Fibroblast of the aortic adventitia (primary cell): ENCODE measurements at regions not wholly inside any gene's neighbourhood (a gene's known extent, or its start where the extent isn't known, plus 50 kb on each side); places are given as distances from the start of the nearest gene placed in this dataset.
"Not testable (repeated sequence)": the region's sequence is repeated elsewhere in the genome, so short reads cannot be mapped to it uniquely, and the experiment has no call there.

Experiments used
- DNase-seq: peaks from one replicate; pipeline ENCODE4 v3.0.0-alpha.2; 2010; ENCODE audit warnings: low read depth
- H3K4me3 ChIP-seq: 2 replicates; pipeline ENCODE4 v1.5.1; 2011; ENCODE audit warnings: low read depth, mild to moderate bottlenecking, control low read depth, low read length, moderate library complexity
- TF ChIP-seq, protein P1 (sequence below): IDR thresholded peaks from 2 replicates; pipeline ENCODE4 v1.5.1; 2011; ENCODE audit warnings: mild to moderate bottlenecking, low read length, control low read depth, inconsistent platforms; ENCODE audit not compliant: insufficient read depth

DNA sequence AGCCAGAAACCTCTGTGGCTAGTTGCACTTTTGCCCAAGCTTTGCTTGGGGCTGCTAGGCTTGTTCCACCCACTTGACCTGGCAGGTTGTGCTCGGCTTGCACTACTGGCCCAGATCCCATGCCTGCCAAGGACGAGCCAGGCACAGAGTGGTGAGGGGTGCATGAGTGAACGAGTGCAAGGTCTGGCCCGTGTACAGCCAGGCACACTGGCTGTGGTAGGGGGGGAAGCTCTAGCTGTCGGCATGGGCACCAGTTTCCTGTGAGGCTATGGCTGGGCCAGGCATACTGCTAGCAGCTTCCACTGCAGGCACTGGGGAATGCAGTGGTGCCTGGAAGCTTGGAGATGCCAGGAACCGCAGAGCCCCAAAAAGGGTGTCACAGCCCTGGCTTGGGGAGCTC lies 210.4 kb downstream of the AKAIN1 start:
- TF ChIP-seq, protein P1, sequence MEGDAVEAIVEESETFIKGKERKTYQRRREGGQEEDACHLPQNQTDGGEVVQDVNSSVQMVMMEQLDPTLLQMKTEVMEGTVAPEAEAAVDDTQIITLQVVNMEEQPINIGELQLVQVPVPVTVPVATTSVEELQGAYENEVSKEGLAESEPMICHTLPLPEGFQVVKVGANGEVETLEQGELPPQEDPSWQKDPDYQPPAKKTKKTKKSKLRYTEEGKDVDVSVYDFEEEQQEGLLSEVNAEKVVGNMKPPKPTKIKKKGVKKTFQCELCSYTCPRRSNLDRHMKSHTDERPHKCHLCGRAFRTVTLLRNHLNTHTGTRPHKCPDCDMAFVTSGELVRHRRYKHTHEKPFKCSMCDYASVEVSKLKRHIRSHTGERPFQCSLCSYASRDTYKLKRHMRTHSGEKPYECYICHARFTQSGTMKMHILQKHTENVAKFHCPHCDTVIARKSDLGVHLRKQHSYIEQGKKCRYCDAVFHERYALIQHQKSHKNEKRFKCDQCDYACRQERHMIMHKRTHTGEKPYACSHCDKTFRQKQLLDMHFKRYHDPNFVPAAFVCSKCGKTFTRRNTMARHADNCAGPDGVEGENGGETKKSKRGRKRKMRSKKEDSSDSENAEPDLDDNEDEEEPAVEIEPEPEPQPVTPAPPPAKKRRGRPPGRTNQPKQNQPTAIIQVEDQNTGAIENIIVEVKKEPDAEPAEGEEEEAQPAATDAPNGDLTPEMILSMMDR, result no peak
- DNase-seq, result no peak
- H3K4me3 ChIP-seq, result no peak overlapping the region

DNA sequence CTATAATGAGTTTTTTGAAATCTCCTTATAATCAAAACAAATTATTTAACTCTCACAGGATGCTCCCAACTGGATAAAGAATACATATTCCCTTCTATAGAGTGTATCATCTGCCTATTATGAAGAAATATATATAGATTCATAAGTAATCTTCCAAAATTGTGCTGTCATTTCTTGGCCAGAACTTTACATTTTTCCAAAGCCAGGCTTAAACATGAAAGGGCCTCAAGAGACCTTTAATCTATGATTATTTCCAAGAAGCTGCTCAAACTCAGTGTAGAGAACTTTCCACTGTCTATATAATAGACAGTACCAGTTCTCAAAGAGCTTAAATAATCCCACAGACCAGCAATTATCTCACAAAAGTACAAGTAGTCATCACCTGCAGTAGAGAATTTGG lies 211.0 kb downstream of the AKAIN1 start:
- DNase-seq, result no peak
- TF ChIP-seq, protein P1, result no peak
- no peak overlapping the region for H3K4me3 ChIP-seq

DNA sequence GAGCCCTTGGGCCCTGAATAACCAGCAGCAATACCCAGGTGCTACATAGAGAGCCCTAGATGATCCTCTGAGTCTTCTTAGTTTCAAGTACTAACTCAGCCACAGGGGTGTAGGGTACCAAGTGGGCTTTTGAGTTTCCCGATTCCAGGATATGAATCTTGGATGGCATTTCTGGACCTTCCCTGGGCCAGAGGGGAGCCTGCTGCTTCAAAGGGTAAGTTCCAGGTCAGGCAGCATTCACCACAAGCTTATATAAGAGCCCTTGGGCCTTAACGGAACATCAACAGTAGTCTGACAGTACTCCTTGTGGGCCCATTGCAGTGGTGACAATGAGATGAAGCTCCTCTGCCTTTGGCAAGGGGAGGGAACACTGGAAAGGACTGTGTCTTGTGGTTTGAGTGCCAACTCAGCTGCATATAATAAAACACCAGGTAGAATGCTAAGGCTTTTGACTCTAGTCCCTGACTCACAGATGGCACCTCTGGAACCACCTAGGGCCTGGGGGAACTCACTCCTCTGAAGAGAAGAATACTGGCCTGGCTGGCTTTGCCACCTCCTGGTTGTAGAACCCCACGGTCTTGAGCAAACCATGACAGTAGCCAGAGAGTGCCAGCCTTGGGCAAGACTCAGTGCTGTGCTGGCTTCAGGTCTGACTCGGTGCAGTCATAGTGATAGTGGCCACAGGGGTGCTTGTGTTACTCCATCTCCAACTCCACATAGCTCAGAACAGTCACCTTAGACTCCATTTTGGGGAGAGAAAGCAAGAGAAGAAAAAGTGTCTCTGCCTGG lies 235.7 kb downstream of the AKAIN1 start:
- H3K4me3 ChIP-seq, result no peak overlapping the region
- no peak for DNase-seq
- TF ChIP-seq, protein P1, result no peak

DNA sequence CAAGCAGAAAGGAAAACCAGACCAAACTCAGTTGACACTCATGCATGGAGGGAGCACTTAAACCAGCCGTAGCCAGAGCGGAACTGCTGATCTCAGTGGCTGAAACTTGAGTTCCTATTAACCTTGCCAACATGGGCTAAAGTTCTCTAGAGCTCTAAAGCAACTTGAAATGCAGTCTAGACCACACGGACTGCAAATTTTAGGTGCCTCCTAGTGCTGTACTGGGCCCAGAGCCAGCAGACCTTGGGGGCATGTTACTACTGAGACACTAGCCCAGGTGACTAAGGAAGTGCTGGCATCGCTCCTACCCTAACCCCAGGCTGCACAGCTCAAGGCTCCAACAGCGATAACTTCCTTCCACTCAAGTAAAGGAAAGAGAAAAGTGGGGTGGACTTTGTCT lies 236.5 kb downstream of the AKAIN1 start:
- DNase-seq, result no peak
- TF ChIP-seq, protein P1, result no peak
- H3K4me3 ChIP-seq, result no peak overlapping the region

DNA sequence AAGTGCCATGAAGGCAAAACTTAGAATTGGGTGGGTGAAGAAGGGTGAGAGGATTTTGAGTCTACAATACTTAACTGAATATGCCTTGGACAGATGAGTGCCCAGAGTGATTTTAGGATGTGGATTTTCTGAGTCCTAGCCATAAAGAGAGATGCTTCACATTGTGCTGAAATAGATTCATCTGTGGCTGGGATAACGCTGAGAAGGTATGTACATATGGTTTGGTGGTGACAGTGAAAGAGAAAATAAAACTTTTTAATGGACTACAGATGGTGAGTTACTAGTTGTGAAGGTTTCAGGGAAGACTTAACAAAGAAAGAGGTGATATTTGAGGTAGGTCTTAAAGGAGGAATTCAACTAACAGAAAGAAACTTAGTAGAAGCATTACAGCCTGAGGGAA lies 265.8 kb downstream of the AKAIN1 start:
- no peak overlapping the region for H3K4me3 ChIP-seq
- TF ChIP-seq, protein P1, result no peak
- no peak for DNase-seq

DNA sequence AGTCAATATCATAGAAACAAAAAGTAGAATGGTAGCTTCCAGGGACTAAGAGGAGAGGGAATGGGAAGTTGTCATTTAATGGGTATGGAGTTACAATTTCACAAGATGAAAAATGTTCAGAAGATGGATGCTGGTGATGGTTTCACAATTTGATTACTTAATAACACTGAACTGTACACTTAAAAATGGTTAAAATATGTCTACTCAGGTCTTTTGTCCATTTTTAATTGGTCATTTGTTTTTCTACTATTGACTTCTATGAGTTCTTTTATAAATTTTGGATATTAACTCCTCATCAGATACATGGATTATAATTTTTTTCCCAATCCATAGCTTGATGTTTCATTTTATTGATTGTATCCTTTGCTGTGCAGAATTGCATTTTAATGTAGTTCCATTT lies 275.5 kb downstream of the AKAIN1 start:
- TF ChIP-seq, protein P1, result no peak
- no peak for DNase-seq
- no peak overlapping the region for H3K4me3 ChIP-seq

DNA sequence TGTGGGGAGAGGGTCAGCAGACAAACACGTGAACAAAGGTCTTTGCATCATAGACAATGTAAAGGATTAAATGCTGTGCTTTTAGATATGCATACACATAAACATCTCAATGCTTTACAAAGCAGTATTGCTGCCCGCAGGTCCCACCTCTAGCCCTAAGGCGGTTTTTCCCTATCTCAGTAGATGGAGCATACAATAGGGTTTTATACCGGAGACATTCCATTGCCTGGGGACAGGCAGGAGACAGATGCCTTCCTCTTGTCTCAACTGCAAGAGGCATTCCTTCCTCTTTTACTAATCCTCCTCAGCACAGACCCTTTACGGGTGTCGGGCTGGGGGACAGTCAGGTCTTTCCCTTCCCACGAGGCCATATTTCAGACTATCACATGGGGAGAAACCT lies 279.5 kb downstream of the AKAIN1 start:
- H3K4me3 ChIP-seq, DNase-seq: not testable (repeated sequence)
